HepG2 (cell line): ENCODE measurements at regions not wholly inside any gene's neighbourhood (a gene's known extent, or its start where the extent isn't known, plus 50 kb on each side); places are given as distances from the start of the nearest gene placed in this dataset.

Experiments used
- ATAC-seq: fragments of 200-7000 bp; cut with Tn5 transposase; 3 replicates; pipeline ENCODE4 v1.9.1; 2020; ENCODE audit warnings: mild to moderate bottlenecking, moderate library complexity
- BruUV-seq: library from RNA; stranded (reverse); fragments of 400-500 nt; replicated peaks from 2 replicates; lab custom pipeline; 2021; lab: Mats Ljungman, UMichigan
- CTCF ChIA-PET: fragments of 300-600 bp; formaldehyde crosslinking; extraction: SDS; loops from one replicate; lab custom pipeline; 2021; ENCODE audit warnings: low total read pairs, inconsistent platforms, low intra/inter-chr PET ratio; lab: Yijun Ruan, JAX
- POLR2A ChIA-PET: fragments of 350-600 bp; sonication (Branson Sonifier 250); formaldehyde crosslinking; loops from one replicate; lab custom pipeline; 2020; ENCODE audit warnings: antibody characterized with exemption, inconsistent platforms; lab: Yijun Ruan, JAX
- DNase-seq: peaks from one replicate; pipeline ENCODE4 v3.0.0-alpha.2; 2015; ENCODE audit warnings: low spot score
- FAIRE-seq: peaks from 3 replicates; lab custom pipeline; 2011; peaks lifted over from hg19 to GRCh38; lab: Jason Lieb, UNC
- H2AFZ ChIP-seq: one replicate; pipeline ENCODE4 v1.6.1; 2011; ENCODE audit warnings: low read length, inconsistent platforms
- H3K27ac ChIP-seq: fragments of 300-600 bp; 3 replicates; pipeline ENCODE4 v1.8.0; 2011; ENCODE audit warnings: mixed run types, mild to moderate bottlenecking, mixed read lengths, low read length, inconsistent platforms; ENCODE audit not compliant: insufficient read depth; ENCODE audit errors: extremely low read length
- H3K27me3 ChIP-seq, 2 experiments: fragments of 200-600 bp in 1 of 2; 2 replicates in 1 of 2; 3 replicates in 1 of 2; pipeline versions ENCODE4 v1.6.0 to v1.8.0; 2011; ENCODE audit warnings: low read length in 2 of 2, mild to moderate bottlenecking in 2 of 2, moderate library complexity in 2 of 2, inconsistent platforms in 1 of 2; ENCODE audit not compliant: insufficient read depth in 2 of 2, control insufficient read depth in 1 of 2
- H3K36me3 ChIP-seq, 2 experiments: fragments of 200-600 bp in 1 of 2; replicated peaks in 1 of 2; 2 replicates in 1 of 2; 3 replicates in 1 of 2; pipeline versions ENCODE4 v1.5.1 to v1.8.0; 2011; ENCODE audit warnings: low read length in 2 of 2, inconsistent platforms in 1 of 2; ENCODE audit not compliant: insufficient read depth in 2 of 2, control insufficient read depth in 1 of 2
- H3K4me1 ChIP-seq: 2 replicates; pipeline ENCODE4 v1.5.1; 2012; ENCODE audit warnings: low read length, inconsistent platforms; ENCODE audit not compliant: insufficient read depth
- H3K4me2 ChIP-seq: 2 replicates; pipeline ENCODE4 v1.6.0; 2011; ENCODE audit warnings: low read depth, low read length, inconsistent platforms
- H3K4me3 ChIP-seq, 3 experiments: fragments of 200-600 bp in 1 of 3; sonication (generic), shearing (Covaris generic) in 1 of 3; replicated peaks in 1 of 3; 2 replicates each; pipeline ENCODE4 v1.5.1; 2011 to 2016; ENCODE audit warnings: low read length in 3 of 3, inconsistent platforms in 2 of 3, low read depth in 2 of 3, mild to moderate bottlenecking in 2 of 3, control low read depth in 1 of 3, mixed read lengths in 1 of 3; ENCODE audit not compliant: insufficient read depth in 1 of 3
- H3K79me2 ChIP-seq: one replicate; pipeline ENCODE4 v1.6.1; 2011; ENCODE audit warnings: low read length, inconsistent platforms; ENCODE audit not compliant: insufficient read depth
- H3K9ac ChIP-seq: 2 replicates; pipeline ENCODE4 v1.6.0; 2011; ENCODE audit warnings: mild to moderate bottlenecking, low read depth, low read length, inconsistent platforms; ENCODE audit not compliant: insufficient read depth
- H3K9me3 ChIP-seq: 2 replicates; pipeline ENCODE4 v1.5.1; 2012; ENCODE audit warnings: mild to moderate bottlenecking, low read length
- H4K20me1 ChIP-seq: 2 replicates; pipeline ENCODE4 v1.6.0; 2011; ENCODE audit warnings: inconsistent platforms, mild to moderate bottlenecking, low read length, moderate library complexity; ENCODE audit not compliant: insufficient read depth
- CEBPG ChIP-seq: IDR thresholded peaks from 2 replicates; pipeline ENCODE4 v1.6.1; 2016
- EZH2 ChIP-seq: conservative IDR thresholded peaks from 2 replicates; pipeline ENCODE4 v1.6.1; 2012; ENCODE audit warnings: mild to moderate bottlenecking, low read depth, low read length, moderate library complexity
- SSRP1 ChIP-seq: IDR thresholded peaks from 2 replicates; pipeline ENCODE4 v1.6.1; 2016; ENCODE audit warnings: control low read depth
- TAF15 ChIP-seq: fragments of 200-400 bp; formaldehyde crosslinking; IDR thresholded peaks from one replicate; pipeline ENCODE4 v1.6.1; 2018; ENCODE audit warnings: mild to moderate bottlenecking, low read depth, low read length; ENCODE audit not compliant: poor library complexity, severe bottlenecking
- ZBTB26 ChIP-seq: IDR thresholded peaks from 2 replicates; pipeline ENCODE4 v1.6.1; 2016; ENCODE audit warnings: missing compliant biosample characterization, missing genetic modification reagents, borderline replicate concordance
- ZNF235 ChIP-seq: sonication (generic); formaldehyde crosslinking; IDR thresholded peaks from 2 replicates; pipeline ENCODE4 v1.8.1; 2023; ENCODE audit warnings: mild to moderate bottlenecking, missing genetic modification reagents, borderline replicate concordance
- ZNF432 ChIP-seq: sonication (generic); formaldehyde crosslinking; IDR thresholded peaks from 2 replicates; pipeline ENCODE4 v1.5.0; 2020; ENCODE audit warnings: missing genetic modification reagents, mild to moderate bottlenecking, borderline replicate concordance
- WGBS: methylation state at CpG from one replicate; pipeline ENCODE4 v1.1.6; 2017; ENCODE audit warnings: low lambda C conversion rate; 5-methylcytosine and 5-hydroxymethylcytosine counted together
- in situ Hi-C: cut with HindIII; loops from 2 replicates; pipeline ENCODE4 v1.10.0; 2017; ENCODE audit warnings: low pct_unique_long_range_greater_than_20kb; ENCODE audit not compliant: extremely low pct_ligation_motif_present
- intact Hi-C: fragments of 100-400 bp; cut with micrococcal nuclease; formaldehyde crosslinking; loops from one replicate; pipeline ENCODE4 v1.10.0; 2022; ENCODE audit not compliant: unreplicated experiment
- TF ChIP-seq, protein P1 (sequence below): IDR thresholded peaks from 2 replicates; pipeline ENCODE4 v1.6.1; 2012; ENCODE audit warnings: low read depth, low read length, improper control_type of control experiment
- TF ChIP-seq, protein P2 (sequence below): sonication (generic); formaldehyde crosslinking; IDR thresholded peaks from 2 replicates; pipeline ENCODE4 v1.8.1; 2023; ENCODE audit warnings: missing genetic modification reagents, mild to moderate bottlenecking, borderline replicate concordance

- TF ChIP-seq TAF15 (no peak), CEBPG (no peak)
- TF ChIP-seq, protein P1, sequence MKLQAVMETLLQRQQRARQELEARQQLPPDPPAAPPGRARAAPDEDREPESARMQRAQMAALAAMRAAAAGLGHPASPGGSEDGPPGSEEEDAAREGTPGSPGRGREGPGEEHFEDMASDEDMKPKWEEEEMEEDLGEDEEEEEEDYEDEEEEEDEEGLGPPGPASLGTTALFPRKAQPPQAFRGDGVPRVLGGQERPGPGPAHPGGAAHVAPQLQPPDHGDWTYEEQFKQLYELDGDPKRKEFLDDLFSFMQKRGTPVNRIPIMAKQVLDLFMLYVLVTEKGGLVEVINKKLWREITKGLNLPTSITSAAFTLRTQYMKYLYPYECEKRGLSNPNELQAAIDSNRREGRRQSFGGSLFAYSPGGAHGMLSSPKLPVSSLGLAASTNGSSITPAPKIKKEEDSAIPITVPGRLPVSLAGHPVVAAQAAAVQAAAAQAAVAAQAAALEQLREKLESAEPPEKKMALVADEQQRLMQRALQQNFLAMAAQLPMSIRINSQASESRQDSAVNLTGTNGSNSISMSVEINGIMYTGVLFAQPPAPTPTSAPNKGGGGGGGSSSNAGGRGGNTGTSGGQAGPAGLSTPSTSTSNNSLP: peak; percentile 36; the same call in 1 of the 2 replicates
- TF ChIP-seq, all 625 proteins: peak for 3
Observed at GRCh38 chr2:186197955-186198354, 288.1 kb upstream of the ZC3H15 start (continued).

DNA sequence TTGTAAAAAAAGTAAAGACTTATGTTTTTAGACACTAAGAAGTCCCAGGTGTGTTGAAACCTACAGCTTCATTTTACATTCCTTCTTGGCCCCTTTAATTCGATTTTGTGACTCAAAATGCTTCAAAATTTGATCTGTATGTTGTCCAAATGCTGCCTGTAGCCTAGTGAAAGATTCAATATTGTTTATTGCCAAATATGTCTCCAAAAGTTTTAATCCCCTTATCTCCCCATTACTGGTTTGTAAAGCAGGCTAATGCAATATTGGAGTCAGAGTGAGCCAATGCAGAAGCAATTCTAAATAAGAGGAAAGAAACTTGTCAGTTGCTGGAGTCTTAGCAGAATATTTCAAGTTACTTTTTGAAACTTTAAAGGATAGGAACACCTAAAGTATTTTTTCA is 287.0 kb upstream of the ZC3H15 start:
- H3K36me3 ChIP-seq: no peaks in the 10 kb centered on the region
- H3K9me3 ChIP-seq: no peaks in the 10 kb centered on the region
- 57% methylated on average over 1 of the region's 1 CpG for WGBS
- FAIRE-seq: no peak
- no peak for ATAC-seq
- no peaks in the 10 kb centered on the region for H3K27me3 ChIP-seq
- peaks cover 6% of the 10 kb centered on the region; the same call in 1 of the 2 replicates for H3K4me1 ChIP-seq
- DNase-seq: no peak
- no peak overlapping the region for H3K9ac ChIP-seq
- no peak overlapping the region for H3K27ac ChIP-seq
- H3K4me2 ChIP-seq: no peak overlapping the region
- no peak for TF ChIP-seq EZH2
- H4K20me1 ChIP-seq: no peaks in the 10 kb centered on the region
- intact Hi-C loops: no loop called here
- H2AFZ ChIP-seq: no peak overlapping the region
- ChIA-PET CTCF (no interaction called here), POLR2A (no interaction called here)
- in situ Hi-C loops: no loop called here
- BruUV-seq: no TSS peak
- no peaks in the 10 kb centered on the region for H3K79me2 ChIP-seq
- no peak overlapping the region for H3K4me3 ChIP-seq

DNA sequence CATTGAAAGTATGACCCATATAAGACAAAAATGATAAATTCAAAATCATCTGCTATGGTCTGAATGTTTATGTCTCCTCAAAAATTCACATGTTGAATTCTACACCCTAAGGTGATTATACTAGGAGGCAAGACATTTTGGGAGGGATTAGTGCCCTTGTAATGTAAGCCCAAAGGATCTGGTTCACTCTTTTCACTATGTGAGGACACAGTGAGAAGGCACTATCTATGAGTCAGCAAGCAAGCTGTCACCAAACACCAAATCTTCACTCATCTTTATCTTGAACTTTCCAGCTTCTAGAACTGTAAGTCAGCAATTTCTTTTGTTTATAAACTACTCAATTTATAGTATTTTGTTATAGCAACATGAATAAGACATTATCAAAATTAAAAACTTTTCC is 284.7 kb upstream of the ZC3H15 start:
- POLR2A ChIA-PET: no interaction called here
- in situ Hi-C loops: no loop called here
- Histone ChIP-seq H3K4me3 (no peak overlapping the region), H3K36me3 (no peaks in the 10 kb centered on the region), H2AFZ (no peak overlapping the region), H3K27me3 (no peaks in the 10 kb centered on the region), H3K4me1 (peaks cover 6% of the 10 kb centered on the region; the same call in 1 of the 2 replicates), H3K9ac (no peak overlapping the region), H3K27ac (no peak overlapping the region), H4K20me1 (no peaks in the 10 kb centered on the region), H3K79me2 (no peaks in the 10 kb centered on the region), H3K9me3 (no peaks in the 10 kb centered on the region), H3K4me2 (no peak overlapping the region)
- TF ChIP-seq ZNF235: no peak
- TF ChIP-seq, protein P2, sequence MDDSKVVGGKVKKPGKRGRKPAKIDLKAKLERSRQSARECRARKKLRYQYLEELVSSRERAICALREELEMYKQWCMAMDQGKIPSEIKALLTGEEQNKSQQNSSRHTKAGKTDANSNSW: no peak
- no peak for TF ChIP-seq ZNF432 (CRISPR knock-in tag)
- no peak for TF ChIP-seq SSRP1
- no peak for TF ChIP-seq ZBTB26 (CRISPR knock-in tag)
- intact Hi-C loops: no loop called here
- FAIRE-seq (no peak), DNase-seq (no peak), ATAC-seq (no peak)
- BruUV-seq: no TSS peak
- CTCF ChIA-PET: no interaction called here
